ENCODE measurements at regions not wholly inside any gene's neighbourhood (a gene's known extent, or its start where the extent isn't known, plus 50 kb on each side); places are given as distances from the start of the nearest gene placed in this dataset.

DNA sequence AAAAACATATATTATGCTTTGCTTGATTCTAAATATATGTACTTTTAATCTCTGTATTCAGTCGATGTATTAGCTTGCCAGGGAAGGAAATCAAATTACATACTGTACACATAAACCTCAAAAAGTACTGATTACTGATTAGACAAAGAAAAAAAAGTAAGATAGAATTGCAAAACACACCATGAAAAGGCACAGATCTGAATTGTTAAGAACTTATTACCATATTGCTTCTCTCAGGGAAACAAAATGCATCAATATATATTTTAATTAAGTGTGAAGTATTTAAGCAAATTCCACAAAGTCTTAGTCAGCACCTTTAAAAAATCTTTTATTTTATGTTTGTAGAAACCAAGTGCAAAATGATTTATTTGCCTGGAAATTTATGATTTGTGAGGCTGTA, 309.3 kb downstream of the RNF144A start:
- Mint-ChIP-seq H3K27ac (no peak overlapping the region), H3K4me3 (no peak overlapping the region), H3K36me3 (no peaks in the 10 kb centered on the region), H3K4me1 (no peaks in the 10 kb centered on the region), H3K27me3 (peaks cover 5% of the 10 kb centered on the region), H3K9me3 (peaks cover 0 to 4% (median under 1%) of the 10 kb centered on the region in 7 donors)
- peaks cover 0 to 2% of the 10 kb centered on the region in 2 experiments for H3K9me3 ChIP-seq (ENCODE audit: control insufficient read depth in 2 of 2, low read length in 2 of 2)
- no peak overlapping the region for H3K4me3 ChIP-seq (ENCODE audit: low read depth, low read length)
- ATAC-seq (ENCODE audit: low read depth in 2 of 2): no peak
- H3K4me1 ChIP-seq (ENCODE audit: control insufficient read depth, insufficient read depth, low read length, poor library complexity, severe bottlenecking): no peaks in the 10 kb centered on the region
- DNase-seq: no peak
- no peaks in the 10 kb centered on the region for H3K27me3 ChIP-seq (ENCODE audit: control insufficient read depth, insufficient read depth, low read length)
- H3K36me3 ChIP-seq (ENCODE audit: control insufficient read depth, insufficient read depth, low read length): no peaks in the 10 kb centered on the region
- H3K27ac ChIP-seq (ENCODE audit: insufficient read depth, low read length, poor library complexity, severe bottlenecking): no peak overlapping the region

DNA sequence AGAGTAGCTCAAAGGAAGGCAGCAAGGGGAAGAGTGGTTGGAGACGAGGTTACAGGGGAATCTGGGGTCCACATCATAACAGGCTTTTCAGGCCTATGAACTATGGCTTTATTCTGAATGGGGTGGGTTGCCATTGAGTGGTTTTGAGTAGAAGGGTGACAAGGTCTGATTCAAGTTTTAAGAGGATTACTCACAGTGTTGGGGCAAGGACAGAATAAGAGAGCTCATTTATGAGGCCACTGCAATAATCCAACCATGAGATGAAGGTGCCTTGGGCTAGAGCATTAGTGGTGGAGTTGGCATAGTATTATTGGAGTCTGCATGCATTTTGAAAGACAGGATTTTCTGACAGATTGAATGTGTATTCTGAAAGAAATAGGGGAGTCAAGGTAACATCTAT, 315.9 kb downstream of the RNF144A start:
- ATAC-seq (ENCODE audit: low read depth in 2 of 2) (no peak), DNase-seq (no peak)
- H3K9me3 ChIP-seq (ENCODE audit: control insufficient read depth in 2 of 2, low read length in 2 of 2): no peaks in the 10 kb centered on the region
- H3K4me3 ChIP-seq (ENCODE audit: low read depth, low read length): no peak overlapping the region
- H3K27ac Mint-ChIP-seq: no peak overlapping the region
- no peak overlapping the region for H3K27ac ChIP-seq (ENCODE audit: insufficient read depth, low read length, poor library complexity, severe bottlenecking)
- H3K36me3 Mint-ChIP-seq: no peaks in the 10 kb centered on the region
- no peaks in the 10 kb centered on the region for H3K9me3 Mint-ChIP-seq
- H3K27me3 ChIP-seq (ENCODE audit: control insufficient read depth, insufficient read depth, low read length): no peaks in the 10 kb centered on the region
- no peaks in the 10 kb centered on the region for H3K4me1 ChIP-seq (ENCODE audit: control insufficient read depth, insufficient read depth, low read length, poor library complexity, severe bottlenecking)
- no peaks in the 10 kb centered on the region for H3K4me1 Mint-ChIP-seq
- no peaks in the 10 kb centered on the region for H3K36me3 ChIP-seq (ENCODE audit: control insufficient read depth, insufficient read depth, low read length)
- H3K27me3 Mint-ChIP-seq: no peaks in the 10 kb centered on the region
- no peak overlapping the region for H3K4me3 Mint-ChIP-seq

DNA sequence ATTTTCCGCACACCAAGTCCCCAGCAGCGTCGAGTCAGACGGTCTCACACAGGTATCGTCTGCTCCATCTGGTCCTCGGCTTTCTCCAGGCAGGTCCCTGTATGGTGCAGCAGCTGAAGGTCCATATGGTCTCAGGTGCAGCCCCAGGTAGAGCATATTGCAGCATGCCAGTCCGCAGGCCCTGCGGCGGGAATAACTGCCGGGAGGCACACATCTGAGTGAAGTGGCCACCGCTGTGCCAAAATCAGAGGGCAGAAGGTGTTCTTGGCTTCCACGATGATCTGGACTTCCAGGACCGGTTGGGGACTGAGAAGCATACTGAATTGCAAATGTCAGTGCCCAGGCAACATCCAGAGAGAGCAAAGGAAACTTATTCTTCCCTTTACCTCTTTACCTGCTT, 320.3 kb downstream of the RNF144A start:
- no peak overlapping the region for H3K27ac Mint-ChIP-seq
- no peaks in the 10 kb centered on the region for H3K36me3 Mint-ChIP-seq
- no peak overlapping the region for H3K4me3 Mint-ChIP-seq
- Histone ChIP-seq H3K27me3 (ENCODE audit: control insufficient read depth, insufficient read depth, low read length) (no peaks in the 10 kb centered on the region), H3K9me3 (ENCODE audit: control insufficient read depth in 2 of 2, low read length in 2 of 2) (no peaks in the 10 kb centered on the region), H3K4me1 (ENCODE audit: control insufficient read depth, insufficient read depth, low read length, poor library complexity, severe bottlenecking) (no peaks in the 10 kb centered on the region), H3K27ac (ENCODE audit: insufficient read depth, low read length, poor library complexity, severe bottlenecking) (no peak overlapping the region), H3K4me3 (ENCODE audit: low read depth, low read length) (no peak overlapping the region), H3K36me3 (ENCODE audit: control insufficient read depth, insufficient read depth, low read length) (no peaks in the 10 kb centered on the region)
- no peaks in the 10 kb centered on the region for H3K27me3 Mint-ChIP-seq
- peaks cover 0 to 1% (median 0%) of the 10 kb centered on the region in 4 donors for H3K4me1 Mint-ChIP-seq
- ATAC-seq (ENCODE audit: low read depth in 2 of 2): no peak
- DNase-seq: no peak
- H3K9me3 Mint-ChIP-seq: no peaks in the 10 kb centered on the region

- H3K27ac Mint-ChIP-seq: no peak overlapping the region
- H3K36me3 Mint-ChIP-seq: no peaks in the 10 kb centered on the region
- no peaks in the 10 kb centered on the region for H3K27me3 Mint-ChIP-seq
- Histone ChIP-seq H3K4me1 (ENCODE audit: control insufficient read depth, insufficient read depth, low read length, poor library complexity, severe bottlenecking) (no peaks in the 10 kb centered on the region), H3K27ac (ENCODE audit: insufficient read depth, low read length, poor library complexity, severe bottlenecking) (no peak overlapping the region), H3K36me3 (ENCODE audit: control insufficient read depth, insufficient read depth, low read length) (no peaks in the 10 kb centered on the region), H3K27me3 (ENCODE audit: control insufficient read depth, insufficient read depth, low read length) (no peaks in the 10 kb centered on the region), H3K4me3 (ENCODE audit: low read depth, low read length) (no peak overlapping the region), H3K9me3 (ENCODE audit: control insufficient read depth in 2 of 2, low read length in 2 of 2) (no peaks in the 10 kb centered on the region)
- ATAC-seq (ENCODE audit: low read depth in 2 of 2) (no peak), DNase-seq (no peak)
- no peaks in the 10 kb centered on the region for H3K9me3 Mint-ChIP-seq
- no peak overlapping the region for H3K4me3 Mint-ChIP-seq
- peaks cover 0 to 1% (median 0%) of the 10 kb centered on the region in 4 donors for H3K4me1 Mint-ChIP-seq
Measured at GRCh38 chr2:7239078-7239477, 321.9 kb downstream of the RNF144A start.

DNA sequence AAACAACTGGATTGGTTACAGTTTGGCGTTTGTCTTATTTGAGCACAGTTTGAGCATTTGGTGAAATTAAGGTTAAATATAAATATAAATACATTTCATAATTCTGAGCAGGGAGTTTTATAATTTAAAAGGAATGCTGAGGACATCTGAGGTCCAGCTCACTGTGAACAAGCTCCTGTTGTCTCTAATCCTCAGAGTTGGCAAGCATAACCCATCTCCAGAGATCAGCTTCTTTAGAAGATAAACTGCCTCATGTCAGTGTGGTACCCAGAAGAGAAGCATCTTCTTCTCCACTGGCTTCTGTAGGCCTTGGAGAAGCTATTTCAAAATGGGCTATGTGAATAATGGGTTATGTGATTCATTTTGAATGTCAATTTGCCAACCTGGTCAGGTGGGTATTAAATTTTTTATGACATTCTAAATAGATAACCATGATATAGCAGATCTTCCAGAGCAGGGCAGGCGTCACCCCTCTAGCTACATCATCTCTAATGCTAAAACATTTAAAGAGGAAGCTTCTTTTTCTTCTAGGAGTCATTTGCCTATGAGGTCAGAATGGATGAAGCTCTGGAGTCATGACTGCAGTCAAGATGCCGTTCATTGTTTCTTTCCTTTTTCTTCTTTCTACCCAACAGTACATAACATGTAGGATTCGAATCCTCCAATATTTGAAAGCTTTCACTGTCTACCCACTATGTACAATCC, 324.0 kb downstream of the RNF144A start:
- ATAC-seq (ENCODE audit: low read depth in 2 of 2) (no peak), DNase-seq (no peak)
- Mint-ChIP-seq H3K9me3 (no peaks in the 10 kb centered on the region), H3K27ac (no peak overlapping the region), H3K4me1 (peaks cover 0 to 1% (median 0%) of the 10 kb centered on the region in 4 donors), H3K4me3 (no peak overlapping the region), H3K27me3 (no peaks in the 10 kb centered on the region), H3K36me3 (no peaks in the 10 kb centered on the region)
- Histone ChIP-seq H3K27me3 (ENCODE audit: control insufficient read depth, insufficient read depth, low read length) (no peaks in the 10 kb centered on the region), H3K27ac (ENCODE audit: insufficient read depth, low read length, poor library complexity, severe bottlenecking) (no peak overlapping the region), H3K36me3 (ENCODE audit: control insufficient read depth, insufficient read depth, low read length) (no peaks in the 10 kb centered on the region), H3K9me3 (ENCODE audit: control insufficient read depth in 2 of 2, low read length in 2 of 2) (no peaks in the 10 kb centered on the region), H3K4me1 (ENCODE audit: control insufficient read depth, insufficient read depth, low read length, poor library complexity, severe bottlenecking) (no peaks in the 10 kb centered on the region), H3K4me3 (ENCODE audit: low read depth, low read length) (no peak overlapping the region)

- no peak overlapping the region for H3K4me3 ChIP-seq (ENCODE audit: low read depth, low read length)
- H3K4me1 Mint-ChIP-seq: peaks cover 0 to 1% (median 0%) of the 10 kb centered on the region in 4 donors
- DNase-seq (peak in 1 of 3 donors; percentile 1), ATAC-seq (ENCODE audit: low read depth in 2 of 2) (no peak)
- no peaks in the 10 kb centered on the region for H3K4me1 ChIP-seq (ENCODE audit: control insufficient read depth, insufficient read depth, low read length, poor library complexity, severe bottlenecking)
- no peak overlapping the region for H3K27ac ChIP-seq (ENCODE audit: insufficient read depth, low read length, poor library complexity, severe bottlenecking)
- H3K9me3 Mint-ChIP-seq: no peaks in the 10 kb centered on the region
- H3K27me3 Mint-ChIP-seq: no peaks in the 10 kb centered on the region
- no peaks in the 10 kb centered on the region for H3K36me3 Mint-ChIP-seq
- no peaks in the 10 kb centered on the region for H3K9me3 ChIP-seq (ENCODE audit: control insufficient read depth in 2 of 2, low read length in 2 of 2)
- H3K27ac Mint-ChIP-seq: no peak overlapping the region
- no peaks in the 10 kb centered on the region for H3K36me3 ChIP-seq (ENCODE audit: control insufficient read depth, insufficient read depth, low read length)
- no peak overlapping the region for H3K4me3 Mint-ChIP-seq
- no peaks in the 10 kb centered on the region for H3K27me3 ChIP-seq (ENCODE audit: control insufficient read depth, insufficient read depth, low read length)
Measured at GRCh38 chr2:7242189-7242867, 325.1 kb downstream of the RNF144A start.

DNA sequence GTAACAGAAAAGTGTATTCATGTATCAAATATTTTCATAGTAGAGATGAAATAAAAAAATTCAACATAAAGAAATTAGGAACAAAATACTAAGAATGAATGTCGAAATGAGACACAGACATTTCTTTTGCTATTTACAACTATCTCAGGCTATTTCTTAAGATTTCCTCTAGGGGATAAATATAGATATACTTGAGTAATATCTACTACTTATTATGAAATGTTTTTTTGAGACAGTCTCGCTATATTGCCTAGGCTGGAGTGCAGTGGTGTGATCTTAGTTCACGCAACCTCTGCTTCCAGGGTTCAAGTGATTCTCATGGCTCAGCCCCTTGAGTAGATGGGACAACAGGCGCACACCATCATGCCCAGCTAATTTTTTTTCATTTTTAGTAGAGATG, 326.1 kb downstream of the RNF144A start:
- no peak overlapping the region for H3K4me3 ChIP-seq (ENCODE audit: low read depth, low read length)
- Mint-ChIP-seq H3K4me1 (peaks cover 0 to 1% (median 0%) of the 10 kb centered on the region in 4 donors), H3K4me3 (no peak overlapping the region), H3K27me3 (no peaks in the 10 kb centered on the region), H3K9me3 (no peaks in the 10 kb centered on the region), H3K36me3 (no peaks in the 10 kb centered on the region), H3K27ac (no peak overlapping the region)
- no peaks in the 10 kb centered on the region for H3K27me3 ChIP-seq (ENCODE audit: control insufficient read depth, insufficient read depth, low read length)
- no peak overlapping the region for H3K27ac ChIP-seq (ENCODE audit: insufficient read depth, low read length, poor library complexity, severe bottlenecking)
- ATAC-seq (ENCODE audit: low read depth in 2 of 2) (no peak), DNase-seq (no peak)
- H3K36me3 ChIP-seq (ENCODE audit: control insufficient read depth, insufficient read depth, low read length): no peaks in the 10 kb centered on the region
- H3K4me1 ChIP-seq (ENCODE audit: control insufficient read depth, insufficient read depth, low read length, poor library complexity, severe bottlenecking): no peaks in the 10 kb centered on the region
- H3K9me3 ChIP-seq (ENCODE audit: control insufficient read depth in 2 of 2, low read length in 2 of 2): no peaks in the 10 kb centered on the region

- Mint-ChIP-seq H3K4me1 (no peaks in the 10 kb centered on the region), H3K4me3 (no peak overlapping the region), H3K9me3 (peaks cover 0 to 2% (median 0%) of the 10 kb centered on the region in 7 donors), H3K36me3 (peaks cover under 1% of the 10 kb centered on the region), H3K27me3 (no peaks in the 10 kb centered on the region), H3K27ac (no peak overlapping the region)
- Histone ChIP-seq H3K9me3 (ENCODE audit: control insufficient read depth in 2 of 2, low read length in 2 of 2) (no peaks in the 10 kb centered on the region), H3K4me3 (ENCODE audit: low read depth, low read length) (no peak overlapping the region), H3K36me3 (ENCODE audit: control insufficient read depth, insufficient read depth, low read length) (no peaks in the 10 kb centered on the region), H3K27ac (ENCODE audit: insufficient read depth, low read length, poor library complexity, severe bottlenecking) (no peak overlapping the region), H3K27me3 (ENCODE audit: control insufficient read depth, insufficient read depth, low read length) (no peaks in the 10 kb centered on the region), H3K4me1 (ENCODE audit: control insufficient read depth, insufficient read depth, low read length, poor library complexity, severe bottlenecking) (no peaks in the 10 kb centered on the region)
- no peak for ATAC-seq (ENCODE audit: low read depth in 2 of 2)
- DNase-seq: no peak
Measured at GRCh38 chr2:7256377-7256776, 339.2 kb downstream of the RNF144A start.
